HG02970 (cell line): ENCODE measurements at regions not wholly inside any gene's neighbourhood (a gene's known extent, or its start where the extent isn't known, plus 50 kb on each side); places are given as distances from the start of the nearest gene placed in this dataset.

Experiments
- ATAC-seq: cut with Tn5 transposase; IDR thresholded peaks from one replicate; pipeline ENCODE4 v1.9.1; 2021; ENCODE audit warnings: mild to moderate bottlenecking, moderate library complexity, moderate number of reproducible peaks; ENCODE audit not compliant: unreplicated experiment, low FRiP score

DNA sequence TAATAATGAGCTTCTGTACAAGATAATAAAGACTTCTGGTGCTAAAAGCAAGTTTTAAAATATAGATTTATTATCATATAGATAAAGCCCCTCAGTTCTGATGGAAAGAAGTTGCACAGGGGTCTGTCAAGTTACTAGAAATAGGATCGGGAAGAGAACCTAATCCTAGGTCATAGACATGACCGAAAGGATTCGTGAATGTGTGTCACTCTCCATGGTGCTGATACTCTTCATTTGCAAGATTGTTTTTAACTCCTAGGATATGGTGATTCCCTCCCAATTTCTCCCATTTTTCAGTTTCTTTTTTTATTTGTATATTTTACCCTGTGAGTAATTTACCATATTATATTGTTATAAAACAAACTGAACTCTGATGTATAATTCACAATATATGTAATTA is 58.9 kb upstream of the CTNNA2 start:
- ATAC-seq: no peak

DNA sequence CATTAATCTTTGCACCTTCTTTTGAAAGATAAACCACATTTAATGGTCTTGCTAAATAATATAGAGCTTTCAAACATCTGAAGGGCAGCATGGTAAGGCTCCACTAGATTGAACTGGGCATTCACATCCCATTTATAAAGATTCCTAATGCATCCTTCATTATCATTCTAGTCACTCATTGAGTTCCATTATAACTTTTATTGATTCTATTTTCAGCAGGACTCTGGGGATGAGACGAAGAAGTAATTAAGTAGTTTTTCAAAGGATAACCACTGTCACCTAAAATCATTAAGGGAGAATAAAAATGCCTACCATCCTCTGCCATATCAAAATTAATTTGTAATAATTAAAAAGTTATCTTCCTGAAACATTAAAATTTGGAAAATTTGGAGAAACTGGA is 60.2 kb upstream of the CTNNA2 start:
- ATAC-seq: no peak

- ATAC-seq: no peak
Measured at GRCh38 chr2:79447463-79447862, 65.4 kb upstream of the CTNNA2 start.

DNA sequence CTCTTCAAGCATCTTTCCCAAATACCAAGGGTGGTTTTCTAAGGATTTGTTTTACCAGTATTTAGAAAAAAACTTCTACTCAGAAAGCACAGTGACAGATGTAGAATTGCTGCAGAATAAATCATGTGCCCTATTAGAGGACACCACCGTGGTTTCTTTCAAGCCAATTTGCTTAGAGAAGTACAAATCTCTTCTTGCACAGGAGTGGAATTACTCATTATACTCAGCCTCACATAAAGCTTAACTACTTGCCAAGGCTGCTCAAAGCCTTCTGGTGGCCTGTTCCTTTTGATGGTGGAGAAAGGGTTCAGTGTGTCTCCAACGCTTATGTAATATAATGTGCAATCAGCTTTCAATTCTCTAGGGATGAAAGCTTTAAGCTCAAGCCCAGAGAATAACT is 66.5 kb upstream of the CTNNA2 start:
- no peak for ATAC-seq

DNA sequence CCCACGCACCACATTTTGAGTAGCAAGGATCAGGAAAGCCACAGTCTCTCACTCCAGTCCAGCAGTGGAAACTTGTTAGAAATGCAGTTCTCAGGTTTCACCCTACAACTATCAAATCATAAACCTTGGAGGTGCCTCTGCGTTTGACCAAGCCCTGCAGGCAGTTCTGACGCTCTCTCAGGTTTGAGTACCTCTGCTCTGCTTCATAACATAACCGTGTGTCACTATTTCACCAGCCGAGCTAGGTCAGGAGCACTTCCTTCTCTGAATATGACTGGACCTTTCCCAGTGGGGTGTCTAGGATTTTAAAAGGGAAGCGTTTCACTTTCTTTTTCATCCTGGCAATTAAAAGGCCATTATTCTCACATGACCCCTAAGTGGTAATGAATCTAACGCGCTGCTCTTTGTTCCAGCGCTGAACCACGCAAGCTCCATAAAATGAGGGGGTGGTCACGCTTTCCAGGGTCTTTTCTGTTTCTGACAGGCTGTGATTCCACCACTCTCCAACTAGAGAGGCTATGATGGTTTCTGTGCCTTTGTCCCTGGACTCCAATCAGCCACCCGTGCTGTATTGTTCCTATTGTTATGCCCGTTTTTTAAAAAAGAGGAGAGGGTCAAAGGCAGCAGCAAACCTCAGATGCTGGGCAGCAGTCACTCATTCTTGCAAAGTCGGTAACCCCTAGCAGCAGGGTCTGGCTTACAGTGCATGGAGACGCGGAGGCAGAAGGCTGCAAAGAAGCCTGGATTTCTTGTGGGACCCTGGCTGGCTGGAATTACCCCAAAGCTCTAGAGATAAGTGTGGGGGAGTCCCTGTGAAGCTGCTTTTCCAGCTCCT is 75.2 kb upstream of the CTNNA2 start:
- ATAC-seq: no peak

- ATAC-seq: no peak
Measured at GRCh38 chr2:79434362-79434761, 78.5 kb upstream of the CTNNA2 start.

- no peak for ATAC-seq
Measured at GRCh38 chr2:79432731-79433146, 80.1 kb upstream of the CTNNA2 start.

- no peak for ATAC-seq
Measured at GRCh38 chr2:79428745-79429144, 84.1 kb upstream of the CTNNA2 start.

DNA sequence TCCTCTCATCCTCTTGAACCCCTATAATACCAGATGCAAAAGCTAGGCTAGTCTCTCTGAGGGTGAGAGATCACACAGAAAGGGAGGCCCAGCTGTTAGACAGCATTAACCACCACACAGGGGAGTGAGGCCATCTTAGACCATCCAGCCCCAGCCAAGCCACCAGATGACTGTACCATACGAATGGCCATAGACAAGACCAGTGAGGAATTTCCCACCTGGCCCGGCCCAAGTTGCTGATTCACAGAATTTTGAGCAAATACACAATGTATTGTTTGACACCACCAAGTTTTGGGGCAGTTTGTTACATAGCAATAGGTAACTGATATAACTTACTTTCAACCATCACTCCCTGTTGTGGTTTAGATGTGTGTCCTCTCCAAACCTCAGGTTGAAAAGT is 98.2 kb upstream of the CTNNA2 start:
- ATAC-seq: no peak

GRCh38 chr2:79394485-79394859 is 118.4 kb upstream of the CTNNA2 start:
- no peak for ATAC-seq

GRCh38 chr2:79393806-79394484 is 118.9 kb upstream of the CTNNA2 start:
- no peak for ATAC-seq

GRCh38 chr2:79393107-79393685 is 119.7 kb upstream of the CTNNA2 start:
- no peak for ATAC-seq

- no peak for ATAC-seq
Measured at GRCh38 chr2:79389481-79389880, 123.4 kb upstream of the CTNNA2 start.

GRCh38 chr2:79388024-79388423 is 124.8 kb upstream of the CTNNA2 start:
- no peak for ATAC-seq

GRCh38 chr2:79387431-79387830 is 125.4 kb upstream of the CTNNA2 start:
- ATAC-seq: no peak

DNA sequence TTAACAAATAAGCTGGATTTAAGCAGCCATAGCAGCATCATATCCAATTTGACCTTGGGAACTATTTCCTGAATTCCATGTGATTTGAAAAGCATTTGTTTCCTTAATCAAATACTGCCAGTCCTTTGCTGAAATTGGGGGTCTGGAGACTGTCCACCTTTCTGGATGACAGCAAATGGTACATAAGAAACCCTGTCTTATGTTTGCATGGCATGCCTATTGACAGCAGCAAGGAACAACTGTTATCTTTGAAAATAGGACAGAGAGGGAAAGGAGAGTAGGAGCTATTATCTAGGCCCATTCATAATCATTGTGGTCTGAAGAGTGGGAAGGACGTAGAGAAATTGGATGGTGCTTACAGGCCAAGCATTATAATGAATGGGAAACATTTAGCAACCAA is 129.2 kb upstream of the CTNNA2 start:
- ATAC-seq: no peak

GRCh38 chr2:79375817-79376216 is 137.0 kb upstream of the CTNNA2 start:
- ATAC-seq: no peak

DNA sequence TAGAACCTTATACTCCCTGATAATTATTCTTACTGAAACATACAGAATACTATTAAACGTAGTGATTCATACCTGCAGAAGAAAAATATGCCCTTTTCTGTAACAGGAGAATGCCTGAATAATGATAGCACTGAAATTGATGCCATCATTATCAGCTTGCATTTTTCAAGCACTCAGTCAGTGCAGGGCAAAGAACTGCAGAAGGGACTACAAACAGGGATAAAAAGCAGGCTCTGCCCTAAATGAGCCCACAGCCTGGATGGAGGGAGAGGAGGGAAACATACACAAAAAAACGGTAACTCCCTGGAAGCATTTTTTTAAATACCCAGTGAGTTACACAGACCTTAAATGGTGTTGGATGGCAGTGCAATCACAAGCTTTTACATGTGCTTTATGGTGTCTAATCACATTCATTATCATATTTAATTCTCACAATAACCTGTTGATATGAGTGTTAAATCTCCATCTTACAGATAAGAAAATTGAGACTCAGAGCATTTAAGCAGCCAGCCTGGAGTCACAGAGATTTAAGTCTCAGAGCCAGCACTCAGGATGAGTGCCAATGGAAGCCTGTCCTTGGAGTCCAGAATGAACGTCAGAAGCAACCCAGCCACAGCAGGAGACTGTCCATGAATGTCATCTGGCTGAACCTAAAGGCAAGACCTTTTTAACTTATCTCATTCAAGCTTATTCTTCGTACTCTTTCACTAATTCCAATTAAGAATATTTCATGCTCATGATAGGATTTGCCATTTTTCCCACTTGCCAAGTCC is 139.3 kb upstream of the CTNNA2 start:
- no peak for ATAC-seq

- ATAC-seq: no peak
Measured at GRCh38 chr2:79370976-79371538, 141.8 kb upstream of the CTNNA2 start.

- no peak for ATAC-seq
Measured at GRCh38 chr2:79369127-79369526, 143.7 kb upstream of the CTNNA2 start.
